ENCODE measurements at regions not wholly inside any gene's neighbourhood (a gene's known extent, or its start where the extent isn't known, plus 50 kb on each side); places are given as distances from the start of the nearest gene placed in this dataset.
A peak's percentile ranks its signal among the peaks of the same experiment; 100 is the strongest.

- DNase-seq (ENCODE audit: low read depth in 2 of 2), result no peak
Measured at GRCh38 chr12:93154753-93155480, 222.8 kb upstream of the NUDT4 start.

GRCh38 chr12:93156086-93156716, 221.5 kb upstream of the NUDT4 start:
- no peak for DNase-seq (ENCODE audit: low read depth in 2 of 2)

GRCh38 chr12:93157279-93157678, 220.4 kb upstream of the NUDT4 start:
- no peak for DNase-seq (ENCODE audit: low read depth in 2 of 2)

GRCh38 chr12:93158065-93158843, 219.5 kb upstream of the NUDT4 start:
- DNase-seq (ENCODE audit: low read depth in 2 of 2), result no peak

GRCh38 chr12:93163260-93164036, 214.3 kb upstream of the NUDT4 start:
- no peak for DNase-seq (ENCODE audit: low read depth in 2 of 2)

GRCh38 chr12:93164103-93164880, 213.4 kb upstream of the NUDT4 start:
- no peak for DNase-seq (ENCODE audit: low read depth in 2 of 2)

- no peak for DNase-seq (ENCODE audit: low read depth in 2 of 2)
Measured at GRCh38 chr12:93165384-93165932, 212.3 kb upstream of the NUDT4 start.

GRCh38 chr12:93166541-93167307, 211.0 kb upstream of the NUDT4 start:
- no peak for DNase-seq (ENCODE audit: low read depth in 2 of 2)

- DNase-seq (ENCODE audit: low read depth in 2 of 2), result no peak
Measured at GRCh38 chr12:93167331-93167730, 210.4 kb upstream of the NUDT4 start.

- peak in 1 of 2 donors; percentile 31 for DNase-seq (ENCODE audit: low read depth in 2 of 2)
Measured at GRCh38 chr12:93167841-93168492, 209.8 kb upstream of the NUDT4 start.

GRCh38 chr12:93168751-93169150, 209.0 kb upstream of the NUDT4 start:
- no peak for DNase-seq (ENCODE audit: low read depth in 2 of 2)

GRCh38 chr12:93169536-93169935, 208.2 kb upstream of the NUDT4 start:
- DNase-seq (ENCODE audit: low read depth in 2 of 2), result no peak

- DNase-seq (ENCODE audit: low read depth in 2 of 2), result no peak
Measured at GRCh38 chr12:93170928-93171327, 206.8 kb upstream of the NUDT4 start.

- DNase-seq (ENCODE audit: low read depth in 2 of 2), result no peak
Measured at GRCh38 chr12:93173178-93173957, 204.4 kb upstream of the NUDT4 start.

GRCh38 chr12:93174048-93174447, 203.7 kb upstream of the NUDT4 start:
- DNase-seq (ENCODE audit: low read depth in 2 of 2), result no peak

- no peak for DNase-seq (ENCODE audit: low read depth in 2 of 2)
Measured at GRCh38 chr12:93174473-93174872, 203.3 kb upstream of the NUDT4 start.

- DNase-seq (ENCODE audit: low read depth in 2 of 2), result no peak
Measured at GRCh38 chr12:93176165-93176564, 201.6 kb upstream of the NUDT4 start.

GRCh38 chr12:93176610-93177126, 201.1 kb upstream of the NUDT4 start:
- DNase-seq (ENCODE audit: low read depth in 2 of 2), result no peak

Measured in stimulated activated CD4-positive, alpha-beta T cell treated with anti-CD3 and anti-CD28 coated beads, Interleukin-4, amount 100 ng/mL, for 48 hours (primary cell).